ENCODE measurements at regions not wholly inside any gene's neighbourhood (a gene's known extent, or its start where the extent isn't known, plus 50 kb on each side); places are given as distances from the start of the nearest gene placed in this dataset.

- no peak for TF ChIP-seq CTCF (IDR thresholded peaks at IDR 0.05; ENCODE audit: low read depth, low read length)
- no peak overlapping the region for H3K4me3 ChIP-seq (ENCODE audit: low read depth, low read length)
Observed at GRCh38 chr4:78691971-78692821, 84.0 kb upstream of the BMP2K start.

GRCh38 chr4:78692822-78693170, 83.4 kb upstream of the BMP2K start:
- TF ChIP-seq CTCF (IDR thresholded peaks at IDR 0.05; ENCODE audit: low read depth, low read length): no peak
- no peak overlapping the region for H3K4me3 ChIP-seq (ENCODE audit: low read depth, low read length)

- no peak for TF ChIP-seq CTCF (IDR thresholded peaks at IDR 0.05; ENCODE audit: low read depth, low read length)
- H3K4me3 ChIP-seq (ENCODE audit: low read depth, low read length): no peak overlapping the region
Observed at GRCh38 chr4:78693777-78694456, 82.2 kb upstream of the BMP2K start.

DNA sequence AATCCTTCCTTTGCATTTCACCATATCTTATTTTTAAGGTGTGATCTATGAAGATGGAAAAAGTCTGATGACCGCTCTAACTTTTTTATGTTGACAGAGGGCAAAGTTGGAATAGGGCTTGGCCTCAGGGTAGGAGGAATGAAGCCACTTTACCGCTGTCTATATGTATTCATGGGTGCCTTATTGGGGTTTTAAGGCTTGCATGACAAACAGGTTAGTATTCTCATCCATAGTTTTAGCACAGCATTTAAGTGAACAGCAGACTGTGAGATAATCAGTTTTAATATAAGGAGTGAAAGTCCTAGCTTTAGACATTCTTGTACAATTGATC, 81.7 kb upstream of the BMP2K start:
- H3K4me3 ChIP-seq (ENCODE audit: low read depth, low read length): no peak overlapping the region
- TF ChIP-seq CTCF (IDR thresholded peaks at IDR 0.05; ENCODE audit: low read depth, low read length): no peak

GRCh38 chr4:78695910-78696309, 80.2 kb upstream of the BMP2K start:
- no peak overlapping the region for H3K4me3 ChIP-seq (ENCODE audit: low read depth, low read length)
- TF ChIP-seq CTCF (IDR thresholded peaks at IDR 0.05; ENCODE audit: low read depth, low read length): no peak

DNA sequence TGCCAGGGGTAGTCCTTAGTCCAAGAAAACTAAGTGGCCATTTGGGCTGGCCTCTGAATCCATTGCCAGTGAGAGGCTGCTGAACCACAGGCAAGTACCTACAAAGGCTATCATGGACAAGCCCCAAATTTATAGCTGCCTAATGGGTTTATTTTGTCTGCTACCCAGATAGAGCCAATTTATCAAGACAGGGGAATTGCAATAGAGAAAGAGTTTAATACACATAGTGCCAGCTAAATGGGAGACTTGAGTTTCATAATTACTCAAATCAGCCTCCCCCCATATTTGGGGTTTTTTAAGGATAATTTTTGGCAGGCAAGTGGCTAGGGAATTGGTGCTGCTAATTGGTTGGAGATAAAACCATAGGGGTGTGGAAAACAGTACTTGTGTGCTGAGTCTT, 73.1 kb upstream of the BMP2K start:
- TF ChIP-seq CTCF (IDR thresholded peaks at IDR 0.05; ENCODE audit: low read depth, low read length): no peak
- H3K4me3 ChIP-seq (ENCODE audit: low read depth, low read length): no peak overlapping the region

- no peak for TF ChIP-seq CTCF (IDR thresholded peaks at IDR 0.05; ENCODE audit: low read depth, low read length)
- no peak overlapping the region for H3K4me3 ChIP-seq (ENCODE audit: low read depth, low read length)
Observed at GRCh38 chr4:78704317-78704716, 71.8 kb upstream of the BMP2K start.

Data from WI38 (cell line).